Right lobe of liver (tissue), 6 donors: ENCODE measurements at regions not wholly inside any gene's neighbourhood (a gene's known extent, or its start where the extent isn't known, plus 50 kb on each side); places are given as distances from the start of the nearest gene placed in this dataset.

Experiments used
- ATAC-seq, 4 donors: fragments of 200-7000 bp; cut with Tn5 transposase; one replicate each; pipeline ENCODE4 v1.9.1; 2020; ENCODE audit warnings: mild to moderate bottlenecking in 4 of 4, moderate library complexity in 4 of 4
- DNase-seq, 3 donors: peaks; one replicate each; pipeline ENCODE4 v3.0.0-alpha.2; 2020
- H3K27ac ChIP-seq, 3 donors: fragments of 200-600 bp; one replicate each; pipeline ENCODE4 v1.8.0; 2022
- H3K27me3 ChIP-seq, 2 donors: fragments of 200-600 bp; one replicate each; pipeline ENCODE4 v1.8.0; 2022
- H3K36me3 ChIP-seq, 4 donors: fragments of 200-600 bp; sonication (generic) in 1 of 4; one replicate each; pipeline versions ENCODE4 v1.5.1 to v1.8.0; 2017 to 2022; ENCODE audit warnings: control low read depth in 1 of 4
- H3K4me1 ChIP-seq, 4 donors: fragments of 200-600 bp; sonication (generic) in 1 of 4; one replicate each; pipeline versions ENCODE4 v1.5.1 to v1.8.0; 2017 to 2022; ENCODE audit warnings: control low read depth in 1 of 4
- H3K4me3 ChIP-seq, 3 donors: fragments of 200-600 bp; one replicate each; pipeline ENCODE4 v1.8.0; 2022
- H3K9me3 ChIP-seq, 4 donors: fragments of 200-600 bp; sonication (generic) in 1 of 4; one replicate each; pipeline versions ENCODE4 v1.5.1 to v1.8.0; 2017 to 2022; ENCODE audit warnings: control low read depth in 1 of 4
- CTCF ChIP-seq, 4 donors: fragments of 200-600 bp in 3 of 4; fragments of 450-650 bp in 1 of 4; IDR thresholded peaks; one replicate each; pipeline versions ENCODE4 v1.5.1 to v1.8.0; 2016 to 2022; ENCODE audit warnings: antibody characterized with exemption in 4 of 4, mild to moderate bottlenecking in 2 of 4
- POLR2A ChIP-seq: fragments of 450-650 bp; IDR thresholded peaks from one replicate; pipeline ENCODE4 v1.6.1; 2017; ENCODE audit warnings: antibody characterized with exemption, mild to moderate bottlenecking
- WGBS: methylation state at CpG from one replicate; pipeline ENCODE4 v1.1.6; 2018; ENCODE audit warnings: low coverage, low lambda C conversion rate; ENCODE audit not compliant: insufficient coverage; ENCODE audit errors: missing lambda C conversion rate; 5-methylcytosine and 5-hydroxymethylcytosine counted together
- intact Hi-C, 2 donors: fragments of 100-400 bp; cut with DNase I; formaldehyde crosslinking; loops; one replicate each; pipeline versions ENCODE4 v1.11.2 to v1.14.1; 2022
- donor health status: DM: no; HTN: yes; CAD: no.
- donor health status: DM: no; HTN: no; CAD: no.
- donor health status: DM: no; HTN: no; CAD: no.
- donor health status: DM: no; HTN: yes; CAD: no.
- donor health status: DM: no; HTN: yes; CAD: no.

DNA sequence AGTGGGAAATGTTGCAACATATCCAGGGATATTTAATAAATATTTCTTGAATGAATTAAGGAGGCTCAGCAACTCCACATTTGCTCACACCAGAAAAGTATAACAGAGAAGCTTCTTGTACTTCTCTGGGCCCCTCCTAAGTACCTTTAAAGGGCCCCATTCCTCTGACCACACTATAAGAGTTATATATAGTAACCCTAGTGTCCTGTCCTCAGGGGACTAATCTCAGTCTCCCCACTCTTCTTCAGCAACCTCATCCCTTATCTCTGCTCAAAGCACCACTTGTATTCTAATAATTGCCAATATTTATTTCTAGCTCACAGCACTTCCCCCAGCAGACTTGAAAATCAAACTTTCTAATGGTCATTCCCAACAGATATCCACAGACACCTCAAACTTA, 237.1 kb downstream of the GXYLT1 start:
- DNase-seq, result no peak
- Histone ChIP-seq H3K4me1 (no peaks in the 10 kb centered on the region), H3K36me3 (no peaks in the 10 kb centered on the region), H3K4me3 (no peak overlapping the region), H3K9me3 (no peaks in the 10 kb centered on the region), H3K27me3 (no peaks in the 10 kb centered on the region), H3K27ac (no peak overlapping the region)
- TF ChIP-seq CTCF (IDR thresholded peaks at IDR 0.05) (no peak), POLR2A (no peak)
- intact Hi-C loops, result no loop called here
- ATAC-seq, result no peak

GRCh38 chr12:41907021-41907420, 237.7 kb downstream of the GXYLT1 start:
- no peaks in the 10 kb centered on the region for H3K36me3 ChIP-seq
- 69% methylated on average over 10 of the region's 10 CpGs for WGBS
- DNase-seq, result no peak
- no peak overlapping the region for H3K4me3 ChIP-seq
- ATAC-seq, result no peak
- no peaks in the 10 kb centered on the region for H3K4me1 ChIP-seq
- TF ChIP-seq CTCF (IDR thresholded peaks at IDR 0.05) (no peak), POLR2A (no peak)
- H3K9me3 ChIP-seq, result no peaks in the 10 kb centered on the region
- intact Hi-C loops, result no loop called here
- H3K27me3 ChIP-seq, result no peaks in the 10 kb centered on the region
- H3K27ac ChIP-seq, result no peak overlapping the region

- peaks cover 0 to 3% (median 0%) of the 10 kb centered on the region in 4 donors for H3K9me3 ChIP-seq
- no peak for ATAC-seq
- H3K4me1 ChIP-seq, result no peaks in the 10 kb centered on the region
- no peak overlapping the region for H3K27ac ChIP-seq
- no peak overlapping the region for H3K4me3 ChIP-seq
- intact Hi-C loops, result no loop called here
- no peak for DNase-seq
- H3K27me3 ChIP-seq, result no peaks in the 10 kb centered on the region
- TF ChIP-seq POLR2A (no peak), CTCF (IDR thresholded peaks at IDR 0.05) (no peak)
- 90% methylated on average over 6 of the region's 6 CpGs for WGBS
- no peaks in the 10 kb centered on the region for H3K36me3 ChIP-seq
Measured at GRCh38 chr12:41905759-41906297, 238.8 kb downstream of the GXYLT1 start.

DNA sequence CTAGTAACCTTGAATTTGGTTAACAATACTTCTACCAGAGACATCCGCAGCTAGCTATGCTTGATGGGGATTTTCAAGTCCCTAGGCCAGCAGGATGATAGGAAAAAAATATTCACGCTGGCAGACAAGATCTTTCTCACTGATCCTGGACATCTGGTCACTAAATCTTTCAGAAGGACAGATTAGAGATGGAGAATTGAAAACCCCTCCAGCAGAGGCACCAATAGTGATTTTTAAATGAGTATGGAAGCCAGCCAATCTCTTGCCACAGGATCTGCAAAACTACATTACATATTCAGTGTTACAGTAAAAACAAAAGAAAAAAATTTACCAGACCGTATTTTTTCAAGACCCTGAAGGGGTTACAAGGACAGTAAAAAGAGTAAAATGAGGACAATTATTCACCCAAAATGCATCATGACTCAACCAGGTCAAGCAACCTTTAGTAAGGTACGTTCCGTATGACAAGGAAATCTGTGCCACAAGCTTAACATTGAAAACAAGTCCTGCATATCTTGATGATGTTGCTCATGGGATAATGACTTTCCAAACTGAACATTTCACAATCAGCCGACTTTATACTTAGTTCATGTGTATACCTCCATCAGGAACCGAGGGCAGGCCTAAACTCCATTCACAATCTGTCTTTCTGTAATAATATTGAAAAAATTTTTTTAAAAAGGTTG, 239.5 kb downstream of the GXYLT1 start:
- no peaks in the 10 kb centered on the region for H3K4me1 ChIP-seq
- no peak overlapping the region for H3K27ac ChIP-seq
- peaks cover 0 to 3% (median 0%) of the 10 kb centered on the region in 4 donors for H3K9me3 ChIP-seq
- intact Hi-C loops, result no loop called here
- ATAC-seq, result no peak
- no peaks in the 10 kb centered on the region for H3K36me3 ChIP-seq
- H3K27me3 ChIP-seq, result no peaks in the 10 kb centered on the region
- whole genome bisulfite sequencing, result 62% methylated on average over 7 of the region's 7 CpGs
- no peak for DNase-seq
- no peak overlapping the region for H3K4me3 ChIP-seq
- TF ChIP-seq POLR2A, result no peak
- TF ChIP-seq CTCF (IDR thresholded peaks at IDR 0.05), result no peak
